ENCODE measurements at regions not wholly inside any gene's neighbourhood (a gene's known extent, or its start where the extent isn't known, plus 50 kb on each side); places are given as distances from the start of the nearest gene placed in this dataset.

DNA sequence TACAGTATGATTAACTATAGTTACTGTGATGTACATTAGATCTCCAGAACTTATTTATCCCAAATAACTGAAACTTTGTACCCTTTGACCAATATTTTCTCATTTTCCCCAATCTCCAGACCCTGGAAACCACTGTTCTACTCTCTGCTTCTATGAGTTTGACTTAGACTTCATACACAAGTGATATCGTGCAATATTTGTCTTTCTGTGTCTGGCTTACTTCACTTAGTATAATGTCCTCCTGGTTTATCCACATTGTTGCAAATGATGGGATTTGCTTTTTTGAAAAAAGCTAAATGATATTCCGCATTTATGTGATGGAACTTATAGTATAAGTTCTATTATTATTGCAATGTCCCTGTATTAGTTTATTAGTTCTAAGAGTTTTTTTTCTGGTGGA lies 81.8 kb upstream of the SOD3 start:
- no peak for TF ChIP-seq POLR2A (IDR thresholded peaks at IDR 0.05; ENCODE audit: low read depth, low read length)
- DNase-seq (ENCODE audit: insufficient read length, low spot score): no peak
- no peak for FAIRE-seq

DNA sequence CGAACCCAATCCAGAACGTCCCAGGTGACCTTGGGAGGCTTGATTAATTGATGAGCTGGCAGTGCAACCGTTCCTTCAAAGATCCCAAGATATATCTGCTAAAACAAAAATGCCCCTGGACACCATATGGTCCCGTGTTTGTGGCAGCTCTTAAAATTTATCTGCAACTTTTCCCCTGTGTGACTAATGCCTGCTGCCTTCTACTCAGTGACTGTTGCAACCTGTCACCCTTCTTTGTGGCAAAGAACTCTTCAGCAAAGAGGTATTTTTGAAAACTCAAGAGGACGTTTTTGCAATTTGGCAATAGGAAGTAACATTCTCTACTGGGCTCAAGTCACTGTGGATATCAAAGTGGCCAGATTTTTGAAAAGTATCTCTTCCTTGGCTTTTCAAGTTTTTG lies 75.8 kb upstream of the SOD3 start:
- no peak for TF ChIP-seq POLR2A (IDR thresholded peaks at IDR 0.05; ENCODE audit: low read depth, low read length)
- FAIRE-seq: no peak
- DNase-seq (ENCODE audit: insufficient read length, low spot score): no peak

DNA sequence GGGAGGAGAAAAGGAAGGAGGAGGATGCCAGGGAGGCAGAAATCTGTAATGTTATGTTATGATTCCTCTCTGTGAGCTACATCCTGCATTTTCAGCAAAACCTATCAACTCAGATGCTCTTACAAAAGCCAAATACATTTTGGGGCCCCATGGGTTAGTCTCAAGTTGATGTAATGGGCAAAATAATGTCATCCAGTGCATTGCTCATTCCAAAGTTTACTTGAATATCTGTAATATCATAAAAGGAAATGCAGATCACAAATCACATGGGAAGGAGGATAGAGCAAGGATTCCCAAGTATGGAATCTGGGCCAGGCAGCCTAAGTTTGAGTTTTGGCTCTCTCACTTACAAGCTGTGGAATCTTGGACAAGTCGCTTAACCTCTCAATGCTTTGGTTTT lies 74.9 kb upstream of the SOD3 start:
- DNase-seq (ENCODE audit: insufficient read length, low spot score) (no peak), FAIRE-seq (no peak)
- TF ChIP-seq POLR2A (IDR thresholded peaks at IDR 0.05; ENCODE audit: low read depth, low read length): no peak

DNA sequence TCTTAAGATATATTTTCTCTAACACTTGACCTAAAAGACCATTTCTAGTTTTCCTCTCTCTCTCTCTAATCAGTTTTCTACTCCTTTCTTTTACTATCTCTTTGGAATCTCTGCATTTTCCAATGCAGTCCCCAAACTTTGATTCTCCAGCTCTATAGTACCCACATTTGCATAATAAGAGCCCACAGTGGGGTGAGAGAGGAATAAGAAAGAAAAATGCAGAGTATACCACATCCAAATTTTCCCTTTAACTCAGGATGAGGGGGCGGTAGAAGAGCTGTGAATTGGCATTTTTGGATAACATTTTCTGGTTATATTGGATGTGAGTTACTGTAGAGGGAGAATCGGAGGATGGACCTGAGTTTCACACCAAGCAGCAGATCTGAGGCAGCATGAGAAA lies 74.4 kb upstream of the SOD3 start:
- FAIRE-seq (no peak), DNase-seq (ENCODE audit: insufficient read length, low spot score) (no peak)
- TF ChIP-seq POLR2A (IDR thresholded peaks at IDR 0.05; ENCODE audit: low read depth, low read length): no peak

DNA sequence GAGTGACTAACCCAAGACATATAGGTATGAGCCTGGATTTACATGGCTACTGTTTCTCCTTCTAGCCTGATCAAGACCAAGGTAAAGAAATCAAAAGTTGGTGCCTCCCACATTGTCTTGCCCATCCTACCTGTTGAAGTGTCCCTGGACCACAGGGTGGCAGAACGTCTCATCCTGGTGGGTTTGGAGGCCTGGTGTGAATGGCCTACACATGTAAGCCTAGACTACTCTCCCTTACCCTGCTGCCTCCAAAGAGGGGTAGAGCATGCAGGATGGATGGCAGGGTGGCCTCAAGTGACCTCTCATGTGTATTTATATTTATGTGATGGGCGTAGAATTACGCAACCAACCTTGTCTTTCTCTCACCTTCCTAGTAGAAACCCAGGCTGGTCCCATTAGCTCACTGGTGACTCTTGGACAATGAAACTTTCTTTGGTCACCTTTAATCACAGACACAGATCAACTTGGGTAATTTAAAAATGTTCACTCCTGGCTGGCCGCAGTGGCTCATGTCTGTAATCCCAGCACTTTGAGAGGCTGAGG lies 73.3 kb upstream of the SOD3 start:
- no peak for TF ChIP-seq POLR2A (IDR thresholded peaks at IDR 0.05; ENCODE audit: low read depth, low read length)
- no peak for DNase-seq (ENCODE audit: insufficient read length, low spot score)
- no peak for FAIRE-seq

DNA sequence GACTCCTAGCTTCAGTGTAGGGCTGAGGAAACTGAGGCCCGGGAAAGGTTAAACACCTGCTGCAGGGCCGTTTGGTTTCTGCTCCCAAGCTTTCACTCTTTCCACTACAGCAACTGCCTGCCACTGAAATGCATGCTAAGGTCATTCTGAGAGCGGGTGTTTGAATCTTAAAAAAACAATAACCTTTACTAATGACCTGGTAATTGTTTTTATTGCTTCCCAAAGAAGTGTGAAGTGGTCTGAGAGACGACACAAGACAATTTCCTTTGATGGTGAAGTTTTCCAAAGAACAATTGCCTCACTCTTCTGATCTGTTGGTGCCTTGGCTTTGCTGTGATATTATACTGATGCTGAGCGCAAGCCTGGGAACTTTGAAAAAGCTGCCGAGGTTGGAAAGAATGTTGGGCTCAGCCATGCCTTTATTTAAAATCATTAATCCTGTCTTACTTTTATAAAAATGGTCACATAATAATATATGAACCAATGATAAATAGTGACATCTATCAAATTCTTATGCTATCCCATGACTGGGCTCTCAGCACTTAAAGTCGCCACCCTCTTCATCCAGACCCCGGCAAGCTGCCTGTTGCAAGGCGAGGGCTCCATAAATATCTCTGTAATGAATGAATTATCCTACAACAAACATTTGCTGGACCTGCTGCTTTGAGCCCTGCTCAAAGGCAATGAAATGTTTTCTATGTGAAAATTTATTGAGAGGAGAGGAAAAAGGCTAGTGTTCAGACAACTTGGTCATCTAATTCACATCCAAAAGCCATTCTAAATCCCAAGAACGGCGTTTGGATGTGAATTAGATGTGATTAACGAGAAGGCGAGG lies 67.8 kb upstream of the SOD3 start:
- DNase-seq (ENCODE audit: insufficient read length, low spot score) (no peak), FAIRE-seq (no peak)
- no peak for TF ChIP-seq POLR2A (IDR thresholded peaks at IDR 0.05; ENCODE audit: low read depth, low read length)

DNA sequence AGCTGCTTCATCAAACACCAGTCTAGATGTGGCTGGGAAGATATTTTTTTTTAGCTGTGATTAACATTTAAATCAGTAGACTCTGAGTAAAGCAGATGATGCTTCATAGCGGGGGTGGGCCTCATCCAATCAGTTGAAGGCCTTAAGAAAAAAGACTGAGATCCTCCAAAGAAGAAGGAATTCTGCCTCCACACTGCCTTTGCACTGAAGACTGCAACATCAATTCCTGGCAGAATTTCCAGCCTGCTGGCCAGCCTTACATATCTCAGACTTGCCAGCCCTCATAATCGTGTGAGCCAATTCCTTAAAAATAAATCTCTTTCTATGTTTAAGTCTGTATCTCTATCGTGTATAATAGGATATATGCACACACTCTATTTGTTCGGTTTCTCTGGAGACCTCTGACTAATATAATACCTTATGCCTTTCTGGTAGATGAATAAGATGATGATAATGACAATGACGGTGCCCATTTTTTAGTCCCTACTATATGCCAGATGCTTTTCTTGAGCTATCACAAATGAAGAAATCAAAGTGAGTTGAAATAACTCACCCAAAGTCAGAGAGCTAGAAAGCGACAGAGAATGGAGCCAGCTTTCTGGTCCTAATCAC lies 66.1 kb upstream of the SOD3 start:
- no peak for FAIRE-seq

DNA sequence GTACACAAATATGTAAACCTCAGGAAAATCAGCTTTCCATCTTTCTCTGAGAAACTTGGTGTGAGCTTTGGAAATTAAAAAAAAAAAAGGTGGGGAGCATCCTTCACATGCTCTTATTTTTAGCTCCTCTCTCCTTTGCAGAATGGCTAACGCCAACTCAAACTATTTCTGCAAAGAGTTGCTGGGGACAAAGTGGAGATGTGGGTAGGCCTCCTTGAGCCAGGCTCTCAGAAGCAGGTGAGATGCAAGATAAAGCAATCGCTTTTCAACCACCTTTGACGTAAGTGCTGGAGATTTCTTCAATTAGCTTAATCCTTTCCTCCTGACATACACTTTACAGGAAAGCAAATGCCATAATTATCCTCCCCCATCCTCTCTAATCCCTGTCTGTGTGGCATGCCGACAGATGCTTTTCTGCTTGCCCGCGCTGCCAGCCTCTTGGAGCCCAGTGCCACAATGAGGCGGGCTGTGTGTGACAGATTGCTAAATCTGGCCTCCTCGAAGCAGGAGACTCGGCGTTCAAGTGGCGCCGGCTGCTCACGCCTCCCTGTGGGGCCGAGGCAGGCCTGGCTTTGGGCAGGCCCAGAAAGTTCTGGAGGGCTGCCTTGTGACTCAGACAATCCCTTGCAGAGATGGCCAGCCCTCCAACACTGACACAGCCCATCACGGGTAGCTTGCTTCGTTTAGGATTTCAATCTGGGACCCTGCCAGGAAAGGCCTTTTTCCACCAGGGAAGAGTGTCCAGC lies 64.9 kb upstream of the SOD3 start:
- no peak for TF ChIP-seq POLR2A (IDR thresholded peaks at IDR 0.05; ENCODE audit: low read depth, low read length)
- DNase-seq (ENCODE audit: insufficient read length, low spot score) (no peak), FAIRE-seq (no peak)

More for the DNA sequence above, 66.1 kb upstream of the SOD3 start:
- no peak for TF ChIP-seq POLR2A (IDR thresholded peaks at IDR 0.05; ENCODE audit: low read depth, low read length)
- no peak for DNase-seq (ENCODE audit: insufficient read length, low spot score)

DNA sequence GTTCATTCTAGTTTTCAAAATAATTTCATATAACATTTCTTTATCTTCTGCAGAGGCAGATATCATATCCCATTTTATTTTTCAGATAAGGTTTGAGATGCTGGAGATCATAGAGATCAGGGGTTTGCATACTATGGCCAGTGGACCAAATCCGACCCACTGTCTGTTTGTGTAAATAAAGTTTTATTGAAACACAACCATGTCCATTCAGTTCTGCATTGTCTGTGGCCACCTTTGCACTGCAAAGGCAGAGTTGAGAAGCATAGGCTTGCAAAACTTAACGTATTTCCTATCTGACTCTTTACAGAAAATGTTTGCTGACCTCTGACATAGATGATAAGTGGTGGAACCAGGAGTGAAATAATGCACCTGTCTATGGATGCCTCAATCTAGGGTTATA lies 63.9 kb upstream of the SOD3 start:
- no peak for TF ChIP-seq POLR2A (IDR thresholded peaks at IDR 0.05; ENCODE audit: low read depth, low read length)
- FAIRE-seq: no peak
- no peak for DNase-seq (ENCODE audit: insufficient read length, low spot score)

DNA sequence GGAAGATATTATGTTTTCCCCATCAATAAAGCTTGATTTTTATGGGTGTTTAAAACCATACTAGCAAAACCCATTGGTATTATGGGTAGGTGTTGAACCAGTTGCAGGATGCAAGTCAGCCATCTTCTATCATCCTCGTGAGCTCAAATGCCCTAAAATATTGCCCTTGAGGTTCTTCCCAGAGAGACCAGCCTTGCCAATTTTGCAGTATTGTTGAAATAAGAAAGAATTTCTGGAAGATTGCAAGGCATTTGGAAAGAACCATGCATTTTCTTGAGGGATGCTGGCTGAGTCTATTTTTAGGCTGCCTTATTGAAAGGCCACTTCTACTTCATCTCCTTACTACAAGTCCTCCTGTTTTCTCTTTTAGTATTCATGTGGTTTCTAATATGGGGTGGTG lies 60.9 kb upstream of the SOD3 start:
- FAIRE-seq (no peak), DNase-seq (ENCODE audit: insufficient read length, low spot score) (no peak)
- no peak for TF ChIP-seq POLR2A (IDR thresholded peaks at IDR 0.05; ENCODE audit: low read depth, low read length)

DNA sequence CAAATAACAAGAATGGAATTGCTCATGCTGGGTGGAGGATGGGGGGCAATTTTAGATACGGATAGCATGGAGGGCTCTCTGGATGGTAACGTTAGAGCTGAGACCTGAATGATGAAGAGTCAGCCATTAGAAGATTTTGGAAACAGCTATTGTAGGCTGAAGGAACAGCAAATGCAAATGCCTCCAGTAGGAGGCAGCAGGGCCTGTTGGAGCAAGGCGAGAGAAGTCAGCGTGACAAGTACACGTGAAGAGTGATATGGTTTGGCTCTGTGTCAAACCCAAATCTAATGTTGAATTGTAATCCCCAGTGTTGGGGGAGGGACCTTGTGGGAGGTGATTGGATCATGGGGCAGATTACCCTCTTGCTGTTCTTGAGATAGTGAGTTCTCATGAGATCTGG lies 59.3 kb upstream of the SOD3 start:
- TF ChIP-seq POLR2A (IDR thresholded peaks at IDR 0.05; ENCODE audit: low read depth, low read length): no peak
- no peak for FAIRE-seq
- no peak for DNase-seq (ENCODE audit: insufficient read length, low spot score)

DNA sequence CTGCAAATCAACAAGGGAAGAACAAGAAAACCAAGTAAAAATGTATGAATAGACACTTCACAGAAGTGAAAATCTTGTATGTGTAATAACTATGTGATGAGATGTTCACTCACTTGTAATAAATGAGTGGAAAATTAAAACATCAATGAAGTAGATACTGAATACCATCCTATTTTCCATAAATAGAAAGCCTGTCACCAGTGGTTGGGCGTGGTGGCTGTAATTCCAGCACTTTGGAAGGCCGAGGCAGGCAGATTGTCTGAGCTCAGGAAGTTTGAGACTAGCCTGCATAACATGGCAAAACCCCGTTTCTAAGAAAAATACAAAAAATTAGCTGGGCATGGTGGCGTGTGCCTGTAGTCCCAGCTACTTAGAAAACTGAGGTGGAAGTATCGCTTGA lies 53.5 kb upstream of the SOD3 start:
- no peak for TF ChIP-seq POLR2A (IDR thresholded peaks at IDR 0.05; ENCODE audit: low read depth, low read length)
- DNase-seq (ENCODE audit: insufficient read length, low spot score): no peak
- no peak for FAIRE-seq

DNA sequence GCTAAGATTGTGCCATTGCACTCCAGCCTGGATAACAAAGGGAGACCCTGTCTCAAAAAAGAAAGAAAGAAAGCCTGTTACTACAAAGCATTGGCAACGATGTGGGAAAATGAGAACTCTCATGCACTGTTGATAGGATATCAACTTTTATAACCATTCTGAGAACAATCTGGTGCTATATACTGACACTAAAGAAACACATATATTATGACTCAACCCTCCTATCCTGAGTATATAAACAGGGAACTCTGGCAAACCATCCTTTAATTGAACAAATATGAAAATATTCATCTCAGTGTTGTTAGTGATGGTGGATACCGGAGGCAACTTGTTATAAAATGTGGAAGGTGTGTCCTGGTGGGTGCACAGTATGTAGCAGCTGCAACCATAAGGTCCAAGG lies 53.0 kb upstream of the SOD3 start:
- FAIRE-seq (no peak), DNase-seq (ENCODE audit: insufficient read length, low spot score) (no peak)
- no peak for TF ChIP-seq POLR2A (IDR thresholded peaks at IDR 0.05; ENCODE audit: low read depth, low read length)

DNA sequence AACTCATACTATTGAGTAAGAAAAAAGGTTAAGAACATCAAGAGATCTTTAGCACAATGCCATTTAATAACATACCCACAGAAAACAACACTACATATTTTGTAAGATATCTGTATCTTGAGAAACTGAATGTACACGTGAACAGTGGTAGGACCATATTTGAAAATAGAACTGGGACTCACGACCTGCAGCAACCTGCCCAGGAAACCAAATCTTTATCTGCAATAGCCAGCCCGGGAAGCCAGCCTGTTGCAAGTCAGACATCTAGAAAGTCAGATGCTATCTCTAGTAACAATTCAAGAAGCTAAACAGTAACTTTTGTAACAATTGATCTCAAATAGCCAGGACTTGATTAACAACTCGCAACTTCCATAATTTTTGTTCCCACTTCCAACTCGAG lies 52.6 kb upstream of the SOD3 start:
- DNase-seq (ENCODE audit: insufficient read length, low spot score): no peak
- TF ChIP-seq POLR2A (IDR thresholded peaks at IDR 0.05; ENCODE audit: low read depth, low read length): no peak
- FAIRE-seq: no peak
